ENCODE measurements at regions not wholly inside any gene's neighbourhood (a gene's known extent, or its start where the extent isn't known, plus 50 kb on each side); places are given as distances from the start of the nearest gene placed in this dataset.

GRCh38 chr3:150101016-150101415 lies 130.3 kb upstream of the PFN2 start:
- Mint-ChIP-seq H3K36me3 (peaks cover 0 to 9% of the 10 kb centered on the region in 2 donors), H3K27ac (no peak overlapping the region)
- ATAC-seq: no peak

GRCh38 chr3:150098621-150099020 lies 127.9 kb upstream of the PFN2 start:
- Mint-ChIP-seq H3K9me3 (peaks cover 0 to 6% of the 10 kb centered on the region in 2 donors), H3K36me3 (peaks cover 0 to 9% of the 10 kb centered on the region in 2 donors)
- no peak for ATAC-seq

More at GRCh38 chr3:150101016-150101415, 130.3 kb upstream of the PFN2 start:
- DNase-seq (ENCODE audit: low spot score in 2 of 2): no peak
- peaks cover 0 to 6% of the 10 kb centered on the region in 2 donors for H3K9me3 Mint-ChIP-seq

GRCh38 chr3:150097588-150097890 lies 126.8 kb upstream of the PFN2 start:
- ATAC-seq (peak; percentile 31 to 98), DNase-seq (ENCODE audit: low spot score in 2 of 2) (no peak)
- peaks cover 0 to 9% of the 10 kb centered on the region in 2 donors for H3K36me3 Mint-ChIP-seq
- H3K27ac Mint-ChIP-seq: no peak overlapping the region
- H3K9me3 Mint-ChIP-seq: peaks cover 0 to 6% of the 10 kb centered on the region in 2 donors

More at GRCh38 chr3:150098621-150099020, 127.9 kb upstream of the PFN2 start:
- DNase-seq (ENCODE audit: low spot score in 2 of 2): no peak
- H3K27ac Mint-ChIP-seq: no peak overlapping the region

GRCh38 chr3:150096700-150097587 lies 126.2 kb upstream of the PFN2 start:
- Mint-ChIP-seq H3K9me3 (peaks cover 0 to 6% of the 10 kb centered on the region in 2 donors), H3K36me3 (peaks cover 0 to 5% of the 10 kb centered on the region in 2 donors), H3K27ac (no peak overlapping the region)
- peak in 1 of 2 donors; percentile 57 for ATAC-seq
- no peak for DNase-seq (ENCODE audit: low spot score in 2 of 2)

GRCh38 chr3:150094150-150094933 lies 123.6 kb upstream of the PFN2 start:
- no peaks in the 10 kb centered on the region for H3K36me3 Mint-ChIP-seq
- DNase-seq (ENCODE audit: low spot score in 2 of 2) (no peak), ATAC-seq (no peak)
- H3K9me3 Mint-ChIP-seq: no peaks in the 10 kb centered on the region
- no peak overlapping the region for H3K27ac Mint-ChIP-seq

GRCh38 chr3:150091626-150092025 lies 120.9 kb upstream of the PFN2 start:
- Mint-ChIP-seq H3K9me3 (no peaks in the 10 kb centered on the region), H3K36me3 (no peaks in the 10 kb centered on the region), H3K27ac (no peak overlapping the region)
- no peak for DNase-seq (ENCODE audit: low spot score in 2 of 2)
- no peak for ATAC-seq

- H3K36me3 Mint-ChIP-seq: no peaks in the 10 kb centered on the region
- no peak for DNase-seq (ENCODE audit: low spot score in 2 of 2)
- no peak overlapping the region for H3K27ac Mint-ChIP-seq
- no peaks in the 10 kb centered on the region for H3K9me3 Mint-ChIP-seq
- ATAC-seq: no peak
Measured at GRCh38 chr3:150090877-150091276, 120.2 kb upstream of the PFN2 start.

GRCh38 chr3:150090006-150090405 lies 119.3 kb upstream of the PFN2 start:
- no peaks in the 10 kb centered on the region for H3K36me3 Mint-ChIP-seq
- H3K27ac Mint-ChIP-seq: no peak overlapping the region
- DNase-seq (ENCODE audit: low spot score in 2 of 2): no peak
- no peaks in the 10 kb centered on the region for H3K9me3 Mint-ChIP-seq
- ATAC-seq: no peak

- Mint-ChIP-seq H3K9me3 (no peaks in the 10 kb centered on the region), H3K36me3 (no peaks in the 10 kb centered on the region), H3K27ac (no peak overlapping the region)
- no peak for DNase-seq (ENCODE audit: low spot score in 2 of 2)
- no peak for ATAC-seq
Measured at GRCh38 chr3:150084128-150084527, 113.4 kb upstream of the PFN2 start.

GRCh38 chr3:150083655-150084042 lies 113.0 kb upstream of the PFN2 start:
- Mint-ChIP-seq H3K9me3 (no peaks in the 10 kb centered on the region), H3K27ac (no peak overlapping the region), H3K36me3 (no peaks in the 10 kb centered on the region)
- ATAC-seq: no peak
- no peak for DNase-seq (ENCODE audit: low spot score in 2 of 2)

GRCh38 chr3:150082898-150083654 lies 112.4 kb upstream of the PFN2 start:
- no peaks in the 10 kb centered on the region for H3K9me3 Mint-ChIP-seq

GRCh38 chr3:150081084-150081483 lies 110.4 kb upstream of the PFN2 start:
- no peak overlapping the region for H3K27ac Mint-ChIP-seq
- H3K36me3 Mint-ChIP-seq: no peaks in the 10 kb centered on the region
- H3K9me3 Mint-ChIP-seq: peaks cover 3% of the 10 kb centered on the region in 2 donors
- no peak for ATAC-seq
- DNase-seq (ENCODE audit: low spot score in 2 of 2): no peak

More at GRCh38 chr3:150082898-150083654, 112.4 kb upstream of the PFN2 start:
- ATAC-seq (no peak), DNase-seq (ENCODE audit: low spot score in 2 of 2) (no peak)
- no peaks in the 10 kb centered on the region for H3K36me3 Mint-ChIP-seq
- H3K27ac Mint-ChIP-seq: no peak overlapping the region

- Mint-ChIP-seq H3K36me3 (no peaks in the 10 kb centered on the region), H3K9me3 (peaks cover 3 to 5% of the 10 kb centered on the region in 2 donors), H3K27ac (no peak overlapping the region)
- DNase-seq (ENCODE audit: low spot score in 2 of 2): no peak
- no peak for ATAC-seq
Measured at GRCh38 chr3:150080058-150080730, 109.5 kb upstream of the PFN2 start.

GRCh38 chr3:150079029-150079739 lies 108.5 kb upstream of the PFN2 start:
- no peak for ATAC-seq
- Mint-ChIP-seq H3K9me3 (peaks cover 3 to 5% of the 10 kb centered on the region in 2 donors), H3K36me3 (no peaks in the 10 kb centered on the region), H3K27ac (no peak overlapping the region)
- no peak for DNase-seq (ENCODE audit: low spot score in 2 of 2)

- Mint-ChIP-seq H3K27ac (no peak overlapping the region), H3K36me3 (no peaks in the 10 kb centered on the region), H3K9me3 (peaks cover 3 to 5% of the 10 kb centered on the region in 2 donors)
- ATAC-seq (peak in 1 of 2 donors; percentile 34), DNase-seq (ENCODE audit: low spot score in 2 of 2) (no peak)
Measured at GRCh38 chr3:150077581-150078247, 107.0 kb upstream of the PFN2 start.
